ENCODE measurements at regions not wholly inside any gene's neighbourhood (a gene's known extent, or its start where the extent isn't known, plus 50 kb on each side); places are given as distances from the start of the nearest gene placed in this dataset.

GRCh38 chr4:108361446-108361820 lies 192.7 kb upstream of the LEF1 start:
- H3K27me3 ChIP-seq (ENCODE audit: insufficient read depth, low read depth): no peaks in the 10 kb centered on the region
- no peaks in the 10 kb centered on the region for H4K20me1 ChIP-seq (ENCODE audit: insufficient read depth)
- TF ChIP-seq CTCF (conservative IDR thresholded peaks at IDR 0.05; ENCODE audit: low read depth, low read length): no peak
- no peaks in the 10 kb centered on the region for H3K36me3 ChIP-seq (ENCODE audit: insufficient read depth)
- no peak overlapping the region for H3K27ac ChIP-seq
- H3K79me2 ChIP-seq (ENCODE audit: insufficient read depth, low read depth): no peaks in the 10 kb centered on the region
- no peak overlapping the region for H3K4me3 ChIP-seq (IDR thresholded peaks at IDR 0.05; ENCODE audit: insufficient read depth, low read depth, low read length)
- H3K4me1 ChIP-seq (ENCODE audit: low read depth, poor library complexity, severe bottlenecking): peaks cover 61% of the 10 kb centered on the region
- H2AFZ ChIP-seq (ENCODE audit: low read depth): peak overlapping the region; percentile 1; the same call in 1 of the 2 replicates
- no peak overlapping the region for H3K9ac ChIP-seq
- peak overlapping the region; percentile 53 for H3K4me2 ChIP-seq

- H3K79me2 ChIP-seq (ENCODE audit: insufficient read depth, low read depth): no peaks in the 10 kb centered on the region
- peak overlapping the region; percentile 65; the same call in 1 of the 2 replicates for H3K27ac ChIP-seq
- no peaks in the 10 kb centered on the region for H3K27me3 ChIP-seq (ENCODE audit: insufficient read depth, low read depth)
- TF ChIP-seq CTCF (conservative IDR thresholded peaks at IDR 0.05; ENCODE audit: low read depth, low read length): no peak
- H2AFZ ChIP-seq (ENCODE audit: low read depth): peak overlapping the region; percentile 1
- peaks cover 66% of the 10 kb centered on the region for H3K4me1 ChIP-seq (ENCODE audit: low read depth, poor library complexity, severe bottlenecking)
- H3K9ac ChIP-seq: no peak overlapping the region
- no peaks in the 10 kb centered on the region for H4K20me1 ChIP-seq (ENCODE audit: insufficient read depth)
- no peak overlapping the region for H3K4me3 ChIP-seq (IDR thresholded peaks at IDR 0.05; ENCODE audit: insufficient read depth, low read depth, low read length)
- H3K36me3 ChIP-seq (ENCODE audit: insufficient read depth): no peaks in the 10 kb centered on the region
- peak overlapping the region; percentile 53 for H3K4me2 ChIP-seq
These were observed 192.2 kb upstream of the LEF1 start for GRCh38 chr4:108360754-108361445.

- Histone ChIP-seq H3K27me3 (ENCODE audit: insufficient read depth, low read depth) (no peaks in the 10 kb centered on the region), H3K36me3 (ENCODE audit: insufficient read depth) (no peaks in the 10 kb centered on the region), H3K27ac (peak overlapping the region; percentile 65), H3K9ac (no peak overlapping the region), H3K4me3 (IDR thresholded peaks at IDR 0.05; ENCODE audit: insufficient read depth, low read depth, low read length) (no peak overlapping the region), H3K4me1 (ENCODE audit: low read depth, poor library complexity, severe bottlenecking) (peaks cover 74% of the 10 kb centered on the region), H3K79me2 (ENCODE audit: insufficient read depth, low read depth) (no peaks in the 10 kb centered on the region), H3K4me2 (peak overlapping the region; percentile 53), H4K20me1 (ENCODE audit: insufficient read depth) (no peaks in the 10 kb centered on the region), H2AFZ (ENCODE audit: low read depth) (peak overlapping the region; percentile 8; the same call in 1 of the 2 replicates)
- TF ChIP-seq CTCF (conservative IDR thresholded peaks at IDR 0.05; ENCODE audit: low read depth, low read length): no peak
These were observed 191.4 kb upstream of the LEF1 start for GRCh38 chr4:108359986-108360681.

GRCh38 chr4:108359130-108359985 lies 190.6 kb upstream of the LEF1 start:
- H3K4me2 ChIP-seq: peak overlapping the region; percentile 53
- H3K4me3 ChIP-seq (IDR thresholded peaks at IDR 0.05; ENCODE audit: insufficient read depth, low read depth, low read length): no peak overlapping the region
- H3K36me3 ChIP-seq (ENCODE audit: insufficient read depth): no peaks in the 10 kb centered on the region
- 0 out of 2 replicates have a peak overlapping the region, but pooled peaks have one; percentile 8 for H2AFZ ChIP-seq (ENCODE audit: low read depth)
- TF ChIP-seq CTCF (conservative IDR thresholded peaks at IDR 0.05; ENCODE audit: low read depth, low read length): no peak
- H4K20me1 ChIP-seq (ENCODE audit: insufficient read depth): no peaks in the 10 kb centered on the region
- H3K79me2 ChIP-seq (ENCODE audit: insufficient read depth, low read depth): no peaks in the 10 kb centered on the region
- H3K4me1 ChIP-seq (ENCODE audit: low read depth, poor library complexity, severe bottlenecking): peaks cover 82% of the 10 kb centered on the region
- no peaks in the 10 kb centered on the region for H3K27me3 ChIP-seq (ENCODE audit: insufficient read depth, low read depth)
- peak overlapping the region; percentile 65 for H3K27ac ChIP-seq
- H3K9ac ChIP-seq: no peak overlapping the region
